Common myeloid progenitor, CD34-positive (primary cell): ENCODE measurements at regions not wholly inside any gene's neighbourhood (a gene's known extent, or its start where the extent isn't known, plus 50 kb on each side); places are given as distances from the start of the nearest gene placed in this dataset.

Source experiments
- CTCF ChIA-PET: fragments of 350-600 bp; sonication (Branson Sonifier 250); formaldehyde crosslinking; loops from one replicate; lab custom pipeline; 2021; ENCODE audit warnings: antibody characterized with exemption; lab: Charles Lee
- POLR2A ChIA-PET: fragments of 350-600 bp; sonication (Branson Sonifier 250); formaldehyde crosslinking; loops from one replicate; lab custom pipeline; 2021; ENCODE audit warnings: antibody characterized with exemption; lab: Charles Lee
- DNase-seq, 3 donors: peaks; one replicate each; pipeline versions ENCODE4 v3.0.0 to v3.0.0-alpha.2; 2013
- H3K27ac ChIP-seq, 2 experiments: 1 replicate in 1 of 2; 2 replicates in 1 of 2; pipeline ENCODE4 v1.7.0; 2013; ENCODE audit warnings: inconsistent platforms in 2 of 2, low read length in 2 of 2, mild to moderate bottlenecking in 2 of 2, low read depth in 1 of 2, moderate library complexity in 1 of 2; ENCODE audit not compliant: severe bottlenecking in 2 of 2, insufficient read depth in 1 of 2, poor library complexity in 1 of 2
- H3K27me3 ChIP-seq, 5 experiments: replicated peaks in 2 of 5; 1 replicate in 3 of 5; 2 replicates in 2 of 5; pipeline versions ENCODE4 v1.6.1 to v1.7.0; 2013; ENCODE audit warnings: low read length in 4 of 5, mild to moderate bottlenecking in 2 of 5, moderate library complexity in 2 of 5, inconsistent platforms in 1 of 5; ENCODE audit not compliant: insufficient read depth in 5 of 5, control insufficient read depth in 4 of 5
- H3K36me3 ChIP-seq, 4 experiments: 1 replicate in 2 of 4; 2 replicates in 2 of 4; pipeline versions ENCODE4 v1.6.1 to v1.7.0; 2013; ENCODE audit warnings: low read length in 3 of 4, control low read depth in 1 of 4, mild to moderate bottlenecking in 1 of 4; ENCODE audit not compliant: control insufficient read depth in 4 of 4, insufficient read depth in 4 of 4
- H3K4me1 ChIP-seq, 4 experiments: 1 replicate in 3 of 4; 2 replicates in 1 of 4; pipeline versions ENCODE4 v1.6.1 to v1.7.1; 2013; ENCODE audit warnings: low read length in 3 of 4, mild to moderate bottlenecking in 3 of 4, control low read depth in 1 of 4, inconsistent platforms in 1 of 4, moderate library complexity in 1 of 4; ENCODE audit not compliant: control insufficient read depth in 4 of 4, insufficient read depth in 4 of 4; ENCODE audit errors: control extremely low read depth in 1 of 4
- H3K4me3 ChIP-seq, 7 experiments: 1 replicate in 4 of 7; 2 replicates in 3 of 7; pipeline versions ENCODE4 v1.5.1 to v1.7.0; 2013; ENCODE audit warnings: mild to moderate bottlenecking in 7 of 7, low read length in 6 of 7, moderate library complexity in 6 of 7, inconsistent platforms in 2 of 7, low read depth in 2 of 7, control low read depth in 1 of 7; ENCODE audit not compliant: insufficient read depth in 4 of 7, control insufficient read depth in 1 of 7; ENCODE audit errors: extremely low read depth in 1 of 7
- H3K9me3 ChIP-seq, 5 experiments: 1 replicate in 4 of 5; 2 replicates in 1 of 5; pipeline versions ENCODE4 v1.6.1 to v1.7.1; 2013; ENCODE audit warnings: low read length in 4 of 5, mild to moderate bottlenecking in 2 of 5, inconsistent platforms in 1 of 5, low read depth in 1 of 5, moderate library complexity in 1 of 5; ENCODE audit not compliant: control insufficient read depth in 4 of 5, insufficient read depth in 2 of 5; ENCODE audit errors: control extremely low read depth in 1 of 5
- WGBS: methylation state at CpG from one replicate; pipeline ENCODE4 v1.1.5; 2013; ENCODE audit not compliant: insufficient coverage; 5-methylcytosine and 5-hydroxymethylcytosine counted together

- H3K4me3 ChIP-seq, result no peak overlapping the region
- ChIA-PET CTCF (no interaction called here), POLR2A (no interaction called here)
- no peak overlapping the region for H3K27ac ChIP-seq
- H3K27me3 ChIP-seq, result no peaks in the 10 kb centered on the region
- H3K36me3 ChIP-seq, result no peaks in the 10 kb centered on the region
- H3K9me3 ChIP-seq, result no peaks in the 10 kb centered on the region
- DNase-seq, result no peak
- WGBS, result 50% methylated on average over 2 of the region's 2 CpGs
- no peaks in the 10 kb centered on the region for H3K4me1 ChIP-seq
These were observed 764.7 kb downstream of the TRIML1 start for GRCh38 chr4:188903986-188904385.

DNA sequence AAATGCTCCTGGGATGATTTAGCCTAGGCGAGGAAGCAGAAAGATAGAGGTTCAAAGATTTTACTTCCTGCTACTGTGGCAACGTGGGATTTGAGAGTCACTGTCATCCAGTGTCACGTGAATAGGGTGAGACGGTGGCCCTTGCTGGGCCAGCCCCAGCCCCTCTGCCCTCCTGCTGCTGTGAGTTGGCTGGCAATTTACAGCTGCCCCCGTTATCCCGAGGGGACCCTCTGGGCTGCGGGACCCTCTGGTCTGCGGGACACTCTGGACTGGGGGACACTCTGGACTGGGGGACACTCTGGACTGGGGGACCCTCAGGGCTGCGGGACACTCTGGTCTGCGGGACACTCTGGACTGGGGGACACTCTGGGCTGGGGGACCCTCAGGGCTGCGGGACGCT lies 765.4 kb downstream of the TRIML1 start:
- no peak for DNase-seq
- H3K36me3 ChIP-seq, result no peaks in the 10 kb centered on the region
- no peaks in the 10 kb centered on the region for H3K4me1 ChIP-seq
- CTCF ChIA-PET, result no interaction called here
- 92% methylated on average over 6 of the region's 12 CpGs for WGBS
- no peak overlapping the region for H3K27ac ChIP-seq
- POLR2A ChIA-PET, result no interaction called here
- no peaks in the 10 kb centered on the region for H3K27me3 ChIP-seq
- no peaks in the 10 kb centered on the region for H3K9me3 ChIP-seq
- no peak overlapping the region for H3K4me3 ChIP-seq

DNA sequence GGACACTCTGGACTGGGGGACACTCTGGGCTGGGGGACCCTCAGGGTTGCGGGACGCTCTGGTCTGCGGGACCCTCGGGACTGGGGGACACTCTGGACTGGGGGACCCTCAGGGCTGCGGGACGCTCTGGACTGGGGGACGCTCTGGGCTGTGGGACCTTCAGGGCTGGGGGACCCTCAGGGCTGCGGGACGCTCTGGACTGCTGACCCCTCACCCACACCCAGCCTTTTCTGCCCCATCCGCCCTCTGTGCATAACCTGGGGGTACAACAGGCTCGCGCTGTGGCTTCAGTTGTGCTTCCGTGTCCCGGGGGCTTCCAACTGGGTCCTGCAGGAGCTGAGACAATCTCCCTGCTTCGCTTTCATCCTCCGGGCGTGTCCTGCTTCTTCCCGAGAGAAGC lies 766.0 kb downstream of the TRIML1 start:
- no peaks in the 10 kb centered on the region for H3K36me3 ChIP-seq
- CTCF ChIA-PET, result no interaction called here
- WGBS, result 85% methylated on average over 13 of the region's 18 CpGs
- H3K27me3 ChIP-seq, result no peaks in the 10 kb centered on the region
- no peak overlapping the region for H3K27ac ChIP-seq
- H3K4me1 ChIP-seq, result no peaks in the 10 kb centered on the region
- no peaks in the 10 kb centered on the region for H3K9me3 ChIP-seq
- no peak for DNase-seq
- H3K4me3 ChIP-seq, result no peak overlapping the region
- POLR2A ChIA-PET, result no interaction called here

- Histone ChIP-seq H3K4me1 (no peaks in the 10 kb centered on the region), H3K4me3 (no peak overlapping the region), H3K27ac (no peak overlapping the region), H3K9me3 (peaks cover 0 to 3% (median 0%) of the 10 kb centered on the region in 5 experiments), H3K36me3 (no peaks in the 10 kb centered on the region), H3K27me3 (no peaks in the 10 kb centered on the region)
- 94% methylated on average over 3 of the region's 5 CpGs for WGBS
- ChIA-PET CTCF (no interaction called here), POLR2A (interaction anchor here (0.6 kb wide), 1 partner anchor 76 kb away, joined by 3 read pairs; no protein-coding TSS in a partner anchor)
- no peak for DNase-seq
These were observed 772.0 kb downstream of the TRIML1 start for GRCh38 chr4:188911199-188911598.

DNA sequence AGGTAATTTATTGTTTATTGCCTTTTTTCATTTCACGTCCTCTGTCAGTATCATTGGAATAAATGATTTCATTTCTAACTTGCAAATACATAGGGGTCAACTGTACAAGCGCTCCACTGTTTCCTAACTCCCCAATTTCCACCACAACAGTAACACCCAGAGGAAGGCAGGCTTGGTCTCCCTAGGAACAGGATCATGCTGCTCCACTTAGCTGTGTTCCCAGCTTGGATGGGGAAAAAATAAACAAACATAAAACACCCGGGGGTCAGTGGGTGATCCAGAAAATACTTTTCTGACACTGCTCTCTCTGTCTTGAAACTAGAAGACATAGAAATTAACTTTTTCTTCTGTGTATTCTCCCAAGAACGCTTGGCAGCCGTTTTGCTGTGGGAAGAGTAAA lies 772.5 kb downstream of the TRIML1 start:
- DNase-seq, result no peak
- Histone ChIP-seq H3K27me3 (no peaks in the 10 kb centered on the region), H3K27ac (no peak overlapping the region), H3K4me1 (no peaks in the 10 kb centered on the region), H3K9me3 (peaks cover 0 to 3% (median 0%) of the 10 kb centered on the region in 5 experiments), H3K4me3 (no peak overlapping the region), H3K36me3 (no peaks in the 10 kb centered on the region)
- ChIA-PET CTCF (no interaction called here), POLR2A (no interaction called here)
- 100% methylated on average over 3 of the region's 5 CpGs for WGBS

DNA sequence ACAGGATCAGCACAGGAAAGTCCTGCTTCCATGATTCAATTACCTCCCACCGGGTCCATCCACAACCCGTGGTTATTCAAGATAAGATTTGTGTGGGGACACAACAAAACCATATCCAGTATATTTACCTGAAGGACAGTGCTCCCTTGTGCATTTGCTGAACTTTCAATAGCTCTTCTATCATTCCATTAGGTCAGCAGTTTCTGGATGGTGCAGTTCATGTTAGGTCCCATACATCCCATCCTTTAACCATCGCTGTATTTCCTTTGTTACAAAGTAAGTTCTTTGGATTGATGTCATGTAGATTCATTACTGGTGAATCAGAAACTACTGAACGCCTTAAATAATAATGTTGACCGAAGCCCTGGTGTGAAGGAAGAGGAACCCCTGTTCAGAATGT lies 775.9 kb downstream of the TRIML1 start:
- WGBS, result 80% methylated on average over 4 of the region's 5 CpGs
- ChIA-PET CTCF (no interaction called here), POLR2A (no interaction called here)
- Histone ChIP-seq H3K36me3 (no peaks in the 10 kb centered on the region), H3K27ac (no peak overlapping the region), H3K4me3 (no peak overlapping the region), H3K9me3 (peaks cover 0 to 7% (median 0%) of the 10 kb centered on the region in 5 experiments), H3K27me3 (no peaks in the 10 kb centered on the region), H3K4me1 (no peaks in the 10 kb centered on the region)
- no peak for DNase-seq

DNA sequence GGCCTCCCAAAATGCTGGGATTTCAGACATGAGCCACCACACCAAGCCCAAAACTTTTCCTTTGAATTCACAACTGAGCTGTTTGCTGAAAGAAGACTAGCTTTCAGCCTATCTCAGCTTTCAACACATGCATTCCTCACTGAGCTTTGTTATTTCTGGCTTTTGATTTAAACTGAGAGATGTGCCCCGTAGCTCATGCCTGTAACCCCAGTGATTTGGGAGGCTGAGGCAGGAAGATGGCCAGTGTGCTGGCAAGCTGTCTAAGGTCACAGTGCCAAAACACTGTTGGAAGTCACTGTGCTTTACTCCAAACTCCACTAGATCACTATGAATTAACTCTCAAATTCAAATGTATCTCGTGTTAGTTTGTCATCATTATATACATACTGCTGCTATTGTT lies 779.5 kb downstream of the TRIML1 start:
- no peaks in the 10 kb centered on the region for H3K36me3 ChIP-seq
- POLR2A ChIA-PET, result no interaction called here
- H3K27ac ChIP-seq, result no peak overlapping the region
- CTCF ChIA-PET, result no interaction called here
- peaks cover 0 to 7% (median 4%) of the 10 kb centered on the region in 5 experiments for H3K9me3 ChIP-seq
- no peaks in the 10 kb centered on the region for H3K27me3 ChIP-seq
- DNase-seq, result no peak
- no peak overlapping the region for H3K4me3 ChIP-seq
- no peaks in the 10 kb centered on the region for H3K4me1 ChIP-seq
- 100% methylated on average over 1 of the region's 2 CpGs for WGBS
